Head of caudate nucleus (tissue), 42 donors: ENCODE measurements at regions not wholly inside any gene's neighbourhood (a gene's known extent, or its start where the extent isn't known, plus 50 kb on each side); places are given as distances from the start of the nearest gene placed in this dataset.

Experiments used
- DNase-seq, 42 donors: peaks; one replicate each; pipeline versions ENCODE4 v3.0.0 to v3.0.0-alpha.2; 2020 to 2021; ENCODE audit warnings: mixed read lengths in 7 of 42
- intact Hi-C: fragments of 100-400 bp; cut with DNase I; formaldehyde crosslinking; loops from one replicate; pipeline ENCODE4 v1.15.0; 2022

DNA sequence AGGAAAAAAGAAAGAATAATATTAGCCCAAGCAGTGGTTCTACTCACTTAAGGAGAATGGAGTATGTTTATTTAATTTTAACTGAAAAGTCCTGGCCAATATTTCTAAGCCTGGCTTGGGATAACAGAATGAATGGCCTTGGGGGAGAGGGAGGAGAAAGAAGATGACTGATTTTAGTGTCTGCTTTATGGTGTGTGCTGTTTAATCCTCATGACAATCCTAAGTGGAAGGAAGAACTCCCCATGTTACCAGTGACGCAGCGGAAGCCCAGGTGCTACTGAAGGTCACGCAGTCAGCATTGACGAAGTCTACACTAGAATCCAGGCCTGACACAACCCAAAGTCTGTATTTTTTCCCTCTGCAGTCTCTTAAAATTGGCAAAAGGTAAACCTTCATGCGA is 50.5 kb downstream of the PALM2AKAP2 start:
- DNase-seq, result no peak
- intact Hi-C loops, result no loop called here

- intact Hi-C loops, result no loop called here
- no peak for DNase-seq
Observed at GRCh38 chr9:109831998-109832658, 52.1 kb downstream of the PALM2AKAP2 start.

GRCh38 chr9:109834855-109835254 is 54.9 kb downstream of the PALM2AKAP2 start:
- no peak for DNase-seq
- intact Hi-C loops, result no loop called here

GRCh38 chr9:109843641-109844040 is 63.6 kb downstream of the PALM2AKAP2 start:
- intact Hi-C loops, result no loop called here
- peak; percentile 11 to 75 (median 44) for DNase-seq

DNA sequence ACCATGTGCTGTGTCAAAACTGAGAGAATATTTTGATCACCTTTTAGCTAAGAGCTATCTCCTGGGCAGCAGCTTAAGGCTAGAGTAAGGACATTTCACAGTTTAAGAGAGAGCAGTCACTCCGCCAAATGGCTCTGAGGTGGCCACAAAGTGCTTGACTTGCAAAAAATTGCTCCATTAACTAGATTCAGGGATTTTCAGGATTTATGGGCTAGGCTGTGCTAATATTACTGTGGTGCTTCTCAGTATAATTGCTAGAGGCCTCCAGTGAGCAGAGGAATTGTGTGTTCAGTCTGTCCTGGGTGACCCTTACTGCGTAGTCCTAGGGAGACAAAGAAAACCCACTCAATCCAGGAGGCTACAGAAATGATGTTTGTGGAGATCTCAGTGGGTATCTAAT is 65.2 kb downstream of the PALM2AKAP2 start:
- intact Hi-C loops, result no loop called here

GRCh38 chr9:109846776-109847175 is 66.8 kb downstream of the PALM2AKAP2 start:
- intact Hi-C loops, result no loop called here
- no peak for DNase-seq

More for the DNA sequence above, 65.2 kb downstream of the PALM2AKAP2 start:
- no peak for DNase-seq

GRCh38 chr9:109852556-109852955 is 72.6 kb downstream of the PALM2AKAP2 start:
- DNase-seq, result no peak
- intact Hi-C loops, result no loop called here

GRCh38 chr9:109855540-109855939 is 75.5 kb downstream of the PALM2AKAP2 start:
- no peak for DNase-seq
- intact Hi-C loops, result no loop called here

GRCh38 chr9:109856785-109857184 is 76.8 kb downstream of the PALM2AKAP2 start:
- intact Hi-C loops, result no loop called here
- DNase-seq, result peak; percentile 73 to 96 (median 90)

- DNase-seq, result no peak
- intact Hi-C loops, result no loop called here
Observed at GRCh38 chr9:109857336-109857735, 77.3 kb downstream of the PALM2AKAP2 start.

GRCh38 chr9:109859447-109859846 is 79.4 kb downstream of the PALM2AKAP2 start:
- DNase-seq, result no peak
- intact Hi-C loops, result no loop called here

- no peak for DNase-seq
- intact Hi-C loops, result no loop called here
Observed at GRCh38 chr9:109860521-109860920, 80.5 kb downstream of the PALM2AKAP2 start.

DNA sequence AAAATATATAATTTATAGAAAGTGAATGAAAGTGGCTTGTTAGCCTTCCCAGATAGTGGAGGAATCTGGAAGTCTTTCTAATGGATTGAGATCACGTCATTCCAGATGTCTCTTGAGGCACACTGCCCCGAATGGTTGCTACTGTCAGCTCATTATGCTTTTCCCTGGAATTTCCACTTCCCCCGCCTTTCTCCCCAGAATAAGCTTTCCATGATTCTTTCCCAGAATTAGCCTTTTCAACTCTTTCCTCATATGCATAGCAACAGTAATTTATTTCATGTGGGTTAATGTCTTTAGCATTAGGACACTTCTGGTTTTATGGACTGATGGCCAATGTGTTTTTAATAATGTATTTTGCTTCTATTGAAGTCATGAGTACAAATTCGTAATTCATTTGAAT is 81.5 kb downstream of the PALM2AKAP2 start:
- intact Hi-C loops, result no loop called here
- peak in 9 of 42 donors; percentile 15 to 71 (median 42) for DNase-seq

- DNase-seq, result no peak
- intact Hi-C loops, result no loop called here
Observed at GRCh38 chr9:109861918-109862317, 81.9 kb downstream of the PALM2AKAP2 start.

- DNase-seq, result no peak
- intact Hi-C loops, result no loop called here
Observed at GRCh38 chr9:109862452-109862851, 82.5 kb downstream of the PALM2AKAP2 start.

DNA sequence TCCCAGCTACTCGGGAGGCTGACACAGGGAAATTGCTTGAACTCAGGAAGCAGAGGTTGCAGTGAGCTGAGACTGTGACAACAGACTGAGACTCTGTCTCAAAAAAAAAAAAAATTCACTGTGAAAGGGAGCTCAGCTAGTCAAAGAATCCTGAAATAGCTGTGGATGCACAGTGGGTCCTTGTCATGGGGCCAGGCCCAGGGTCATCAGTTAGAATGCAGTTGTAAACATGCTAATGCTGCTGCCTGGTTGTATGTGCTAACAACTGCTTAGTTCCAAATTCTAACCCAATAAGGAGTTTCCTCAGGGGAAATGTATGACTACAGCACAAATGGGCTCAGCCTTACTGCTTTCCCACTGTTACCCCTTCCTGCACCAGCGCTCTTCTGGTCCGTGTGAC is 84.0 kb downstream of the PALM2AKAP2 start:
- DNase-seq, result peak in 1 of 42 donors; percentile 56

GRCh38 chr9:109865521-109865920 is 85.5 kb downstream of the PALM2AKAP2 start:
- DNase-seq, result peak in 1 of 42 donors; percentile 39
- intact Hi-C loops, result no loop called here

More for the DNA sequence above, 84.0 kb downstream of the PALM2AKAP2 start:
- intact Hi-C loops, result no loop called here

DNA sequence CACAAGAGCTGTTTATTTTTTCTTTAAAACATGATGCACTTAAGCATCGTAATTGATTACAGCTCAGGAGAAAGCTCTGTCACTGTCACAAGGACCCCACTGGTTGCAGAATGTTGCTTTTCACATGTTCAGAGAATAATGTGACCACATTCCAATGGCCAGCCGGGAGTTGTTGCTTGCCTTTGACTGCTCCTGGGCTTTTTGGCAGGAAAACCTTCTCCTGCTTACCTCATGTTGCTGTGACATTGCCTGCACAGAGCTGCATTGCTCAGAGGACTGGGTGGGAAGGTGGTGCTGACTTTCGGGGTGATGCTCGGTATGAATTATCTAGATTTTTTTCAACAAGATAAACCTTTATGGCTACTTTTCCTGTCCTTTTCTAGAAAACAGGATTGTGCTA is 88.2 kb downstream of the PALM2AKAP2 start:
- intact Hi-C loops, result no loop called here
- peak in 34 of 42 donors; percentile 10 to 76 (median 46) for DNase-seq

- intact Hi-C loops, result no loop called here
- no peak for DNase-seq
Observed at GRCh38 chr9:109868722-109869121, 88.7 kb downstream of the PALM2AKAP2 start.

GRCh38 chr9:109870365-109870764 is 90.4 kb downstream of the PALM2AKAP2 start:
- DNase-seq, result no peak
- intact Hi-C loops, result no loop called here

GRCh38 chr9:109872901-109873300 is 92.9 kb downstream of the PALM2AKAP2 start:
- no peak for DNase-seq
- intact Hi-C loops, result no loop called here
